ENCODE measurements at regions not wholly inside any gene's neighbourhood (a gene's known extent, or its start where the extent isn't known, plus 50 kb on each side); places are given as distances from the start of the nearest gene placed in this dataset.

DNA sequence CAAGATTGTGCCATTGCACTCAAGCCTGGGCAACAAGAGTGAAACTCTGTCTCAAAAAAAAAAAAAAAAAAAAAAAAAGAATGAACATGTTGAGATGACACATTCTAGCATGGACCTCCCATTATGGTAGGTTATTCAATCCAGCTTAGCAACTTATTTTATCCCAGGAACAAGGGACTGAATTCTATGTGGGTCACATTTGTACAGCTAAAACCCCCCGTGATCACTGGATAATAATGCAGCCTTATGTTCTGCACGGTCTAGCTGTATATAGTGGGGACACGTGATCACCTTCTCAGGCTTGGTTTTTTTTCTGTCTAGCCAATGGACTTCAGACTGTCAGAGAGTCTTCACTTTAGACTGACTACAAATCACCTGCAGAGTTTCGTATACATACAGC lies 115.2 kb upstream of the FRG1 start:
- no peaks in the 10 kb centered on the region for H3K4me1 Mint-ChIP-seq (ENCODE audit: low read depth)
- no peak overlapping the region for H3K4me3 Mint-ChIP-seq
- Histone ChIP-seq H3K4me3 (ENCODE audit: low read length) (no peak overlapping the region), H3K27ac (ENCODE audit: low read depth in 1 of 2, low read length in 2 of 2) (no peak overlapping the region), H3K36me3 (ENCODE audit: insufficient read depth, low read length) (no peaks in the 10 kb centered on the region), H3K9me3 (ENCODE audit: control insufficient read depth in 1 of 2, insufficient read depth in 1 of 2, low read length in 2 of 2) (peaks cover 0 to 4% of the 10 kb centered on the region in 2 experiments), H3K27me3 (ENCODE audit: control insufficient read depth in 1 of 2, insufficient read depth in 2 of 2, low read length in 2 of 2) (no peaks in the 10 kb centered on the region), H3K4me1 (ENCODE audit: insufficient read depth, low read length) (no peaks in the 10 kb centered on the region)
- no peak overlapping the region for H3K27ac Mint-ChIP-seq
- ChIA-PET CTCF (no interaction called here), POLR2A (no interaction called here)
- intact Hi-C loops (cut with DNase I, micrococcal nuclease), result no loop called here
- H3K27me3 Mint-ChIP-seq, result no peaks in the 10 kb centered on the region
- DNase-seq (no peak), ATAC-seq (ENCODE audit: poor library complexity) (no peak)
- TF ChIP-seq, protein P1, sequence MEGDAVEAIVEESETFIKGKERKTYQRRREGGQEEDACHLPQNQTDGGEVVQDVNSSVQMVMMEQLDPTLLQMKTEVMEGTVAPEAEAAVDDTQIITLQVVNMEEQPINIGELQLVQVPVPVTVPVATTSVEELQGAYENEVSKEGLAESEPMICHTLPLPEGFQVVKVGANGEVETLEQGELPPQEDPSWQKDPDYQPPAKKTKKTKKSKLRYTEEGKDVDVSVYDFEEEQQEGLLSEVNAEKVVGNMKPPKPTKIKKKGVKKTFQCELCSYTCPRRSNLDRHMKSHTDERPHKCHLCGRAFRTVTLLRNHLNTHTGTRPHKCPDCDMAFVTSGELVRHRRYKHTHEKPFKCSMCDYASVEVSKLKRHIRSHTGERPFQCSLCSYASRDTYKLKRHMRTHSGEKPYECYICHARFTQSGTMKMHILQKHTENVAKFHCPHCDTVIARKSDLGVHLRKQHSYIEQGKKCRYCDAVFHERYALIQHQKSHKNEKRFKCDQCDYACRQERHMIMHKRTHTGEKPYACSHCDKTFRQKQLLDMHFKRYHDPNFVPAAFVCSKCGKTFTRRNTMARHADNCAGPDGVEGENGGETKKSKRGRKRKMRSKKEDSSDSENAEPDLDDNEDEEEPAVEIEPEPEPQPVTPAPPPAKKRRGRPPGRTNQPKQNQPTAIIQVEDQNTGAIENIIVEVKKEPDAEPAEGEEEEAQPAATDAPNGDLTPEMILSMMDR (IDR thresholded peaks at IDR 0.05), result no peak
- no peaks in the 10 kb centered on the region for H3K9me3 Mint-ChIP-seq
- no peaks in the 10 kb centered on the region for H3K36me3 Mint-ChIP-seq (ENCODE audit: low read depth)

DNA sequence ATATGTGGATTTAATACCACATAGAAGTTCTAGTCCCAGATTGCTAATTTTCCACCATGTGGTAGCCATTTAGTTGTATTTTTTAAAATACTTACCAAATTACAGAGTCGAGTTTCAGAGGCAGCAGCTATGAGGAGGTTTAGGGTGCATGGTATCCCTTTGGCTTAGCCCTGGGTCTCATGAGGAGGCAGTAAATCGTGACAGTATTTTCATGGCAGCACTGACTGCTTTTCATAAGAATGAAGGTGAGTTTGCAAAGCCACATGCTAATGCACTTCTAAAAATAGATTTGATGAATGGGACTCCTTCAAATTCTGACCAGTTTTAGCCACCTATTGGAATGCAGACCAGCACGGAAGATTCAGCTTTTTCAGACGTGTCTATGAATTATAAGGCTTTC lies 114.0 kb upstream of the FRG1 start:
- DNase-seq (no peak), ATAC-seq (ENCODE audit: poor library complexity) (no peak)
- no peak overlapping the region for H3K27ac ChIP-seq (ENCODE audit: low read depth in 1 of 2, low read length in 2 of 2)
- no peaks in the 10 kb centered on the region for H3K27me3 ChIP-seq (ENCODE audit: control insufficient read depth in 1 of 2, insufficient read depth in 2 of 2, low read length in 2 of 2)
- no peaks in the 10 kb centered on the region for H3K4me1 ChIP-seq (ENCODE audit: insufficient read depth, low read length)
- Mint-ChIP-seq H3K27ac (no peak overlapping the region), H3K4me3 (no peak overlapping the region), H3K9me3 (no peaks in the 10 kb centered on the region), H3K36me3 (ENCODE audit: low read depth) (no peaks in the 10 kb centered on the region), H3K27me3 (no peaks in the 10 kb centered on the region), H3K4me1 (ENCODE audit: low read depth) (no peaks in the 10 kb centered on the region)
- intact Hi-C loops (cut with DNase I, micrococcal nuclease), result no loop called here
- peaks cover 0 to 4% of the 10 kb centered on the region in 2 experiments for H3K9me3 ChIP-seq (ENCODE audit: control insufficient read depth in 1 of 2, insufficient read depth in 1 of 2, low read length in 2 of 2)
- ChIA-PET CTCF (no interaction called here), POLR2A (no interaction called here)
- TF ChIP-seq, protein P1 (IDR thresholded peaks at IDR 0.05), result no peak
- no peaks in the 10 kb centered on the region for H3K36me3 ChIP-seq (ENCODE audit: insufficient read depth, low read length)
- no peak overlapping the region for H3K4me3 ChIP-seq (ENCODE audit: low read length)

DNA sequence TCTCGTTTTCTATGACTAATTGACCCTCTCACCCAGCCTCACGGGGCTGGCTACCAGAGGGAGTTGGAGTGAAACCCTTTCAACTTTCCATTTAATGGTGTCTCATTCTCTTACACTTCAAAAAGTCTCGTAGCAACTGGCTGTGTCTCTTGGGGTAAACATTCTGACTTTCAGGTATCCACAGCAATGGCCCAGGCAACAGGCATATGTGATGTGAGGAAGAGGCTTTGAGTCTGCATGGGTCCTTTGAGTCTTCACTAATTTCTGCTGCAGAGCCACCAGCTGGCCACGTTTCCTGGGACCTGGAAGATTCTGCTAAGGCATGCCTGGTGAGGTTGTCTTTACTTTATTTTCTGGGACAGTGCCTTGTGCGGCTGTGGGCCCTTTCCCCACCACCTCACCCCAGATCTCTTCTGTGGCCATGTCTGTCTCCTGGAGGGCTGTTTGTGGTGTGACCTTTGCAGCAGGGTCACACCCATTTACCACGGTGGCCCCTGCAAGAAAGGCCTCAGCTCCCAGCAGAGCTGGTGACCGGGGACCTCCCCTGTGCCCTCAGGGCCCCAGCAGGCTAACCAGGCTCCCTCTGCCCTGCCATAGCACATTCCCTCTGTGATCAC lies 112.5 kb upstream of the FRG1 start:
- Histone ChIP-seq H3K27ac (ENCODE audit: low read depth in 1 of 2, low read length in 2 of 2) (no peak overlapping the region), H3K4me1 (ENCODE audit: insufficient read depth, low read length) (no peaks in the 10 kb centered on the region), H3K27me3 (ENCODE audit: control insufficient read depth in 1 of 2, insufficient read depth in 2 of 2, low read length in 2 of 2) (no peaks in the 10 kb centered on the region), H3K36me3 (ENCODE audit: insufficient read depth, low read length) (no peaks in the 10 kb centered on the region), H3K9me3 (ENCODE audit: control insufficient read depth in 1 of 2, insufficient read depth in 1 of 2, low read length in 2 of 2) (peaks cover 0 to 4% of the 10 kb centered on the region in 2 experiments), H3K4me3 (ENCODE audit: low read length) (no peak overlapping the region)
- ATAC-seq (ENCODE audit: poor library complexity), result no peak
- no peaks in the 10 kb centered on the region for H3K27me3 Mint-ChIP-seq
- no peaks in the 10 kb centered on the region for H3K9me3 Mint-ChIP-seq
- POLR2A ChIA-PET, result no interaction called here
- no peaks in the 10 kb centered on the region for H3K36me3 Mint-ChIP-seq (ENCODE audit: low read depth)
- no peak overlapping the region for H3K27ac Mint-ChIP-seq
- H3K4me1 Mint-ChIP-seq (ENCODE audit: low read depth), result no peaks in the 10 kb centered on the region
- CTCF ChIA-PET, result no interaction called here
- intact Hi-C loops (cut with DNase I, micrococcal nuclease), result no loop called here
- TF ChIP-seq, protein P1 (IDR thresholded peaks at IDR 0.05), result no peak
- DNase-seq, result no peak
- no peak overlapping the region for H3K4me3 Mint-ChIP-seq

All from CD4-positive, alpha-beta T cell (primary cell).